HFFc6 (cell line): ENCODE measurements at regions not wholly inside any gene's neighbourhood (a gene's known extent, or its start where the extent isn't known, plus 50 kb on each side); places are given as distances from the start of the nearest gene placed in this dataset.

Source experiments
- DNase-seq: peaks from one replicate; pipeline ENCODE4 v3.0.0-alpha.2; 2018
- H3K27ac Mint-ChIP-seq: 2 replicates; pipeline ENCODE4 v1.8.0; 2020; ENCODE audit warnings: mild to moderate bottlenecking, mixed read lengths
- H3K27me3 Mint-ChIP-seq: 2 replicates; pipeline ENCODE4 v1.8.0; 2021; ENCODE audit warnings: mild to moderate bottlenecking, moderate library complexity, mixed read lengths; ENCODE audit not compliant: insufficient read depth
- H3K36me3 Mint-ChIP-seq: 2 replicates; pipeline ENCODE4 v1.8.0; 2021; ENCODE audit warnings: low read depth, mixed read lengths
- H3K4me1 Mint-ChIP-seq: 2 replicates; pipeline ENCODE4 v1.8.0; 2020; ENCODE audit warnings: low read depth, mixed read lengths
- H3K4me3 Mint-ChIP-seq: 2 replicates; pipeline ENCODE4 v1.8.0; 2020; ENCODE audit warnings: mild to moderate bottlenecking, moderate library complexity, mixed read lengths
- H3K9me3 Mint-ChIP-seq: 2 replicates; pipeline ENCODE4 v1.8.0; 2020; ENCODE audit warnings: mild to moderate bottlenecking, mixed read lengths
- CTCF ChIP-seq: fragments of 200-600 bp; sonication (generic); IDR thresholded peaks from 2 replicates; pipeline ENCODE4 v1.5.0; 2021; ENCODE audit warnings: antibody characterized with exemption, mild to moderate bottlenecking

- no peak for DNase-seq
Measured at GRCh38 chr3:161848376-161848775, 351.8 kb downstream of the OTOL1 start.

GRCh38 chr3:161851941-161852566, 355.4 kb downstream of the OTOL1 start:
- no peak overlapping the region for H3K27ac Mint-ChIP-seq
- H3K4me1 Mint-ChIP-seq = peaks cover 17% of the 10 kb centered on the region
- no peak overlapping the region for H3K4me3 Mint-ChIP-seq
- no peaks in the 10 kb centered on the region for H3K9me3 Mint-ChIP-seq
- H3K36me3 Mint-ChIP-seq = no peaks in the 10 kb centered on the region
- peak; percentile 30 for DNase-seq
- TF ChIP-seq CTCF = peak; percentile 94
- H3K27me3 Mint-ChIP-seq = peaks cover 5% of the 10 kb centered on the region; the same call in 1 of the 2 replicates

More at GRCh38 chr3:161848376-161848775, 351.8 kb downstream of the OTOL1 start:
- peaks cover 1% of the 10 kb centered on the region; the same call in 1 of the 2 replicates for H3K4me1 Mint-ChIP-seq
- H3K36me3 Mint-ChIP-seq = no peaks in the 10 kb centered on the region
- no peak overlapping the region for H3K4me3 Mint-ChIP-seq
- no peaks in the 10 kb centered on the region for H3K9me3 Mint-ChIP-seq
- no peak for TF ChIP-seq CTCF
- peaks cover 5% of the 10 kb centered on the region for H3K27me3 Mint-ChIP-seq
- no peak overlapping the region for H3K27ac Mint-ChIP-seq

GRCh38 chr3:161852744-161853143, 356.1 kb downstream of the OTOL1 start:
- no peak overlapping the region for H3K4me3 Mint-ChIP-seq
- H3K4me1 Mint-ChIP-seq = peaks cover 17% of the 10 kb centered on the region
- no peak for DNase-seq
- H3K27me3 Mint-ChIP-seq = peaks cover 5% of the 10 kb centered on the region; the same call in 1 of the 2 replicates
- H3K27ac Mint-ChIP-seq = no peak overlapping the region
- H3K9me3 Mint-ChIP-seq = no peaks in the 10 kb centered on the region
- H3K36me3 Mint-ChIP-seq = no peaks in the 10 kb centered on the region
- no peak for TF ChIP-seq CTCF

GRCh38 chr3:161854232-161854771, 357.7 kb downstream of the OTOL1 start:
- peak; percentile 21 for DNase-seq
- peak; percentile 66 for TF ChIP-seq CTCF
- no peaks in the 10 kb centered on the region for H3K36me3 Mint-ChIP-seq
- H3K27me3 Mint-ChIP-seq = peaks cover 5% of the 10 kb centered on the region; the same call in 1 of the 2 replicates
- H3K4me1 Mint-ChIP-seq = peaks cover 17% of the 10 kb centered on the region
- H3K27ac Mint-ChIP-seq = peak overlapping the region; percentile 75
- no peaks in the 10 kb centered on the region for H3K9me3 Mint-ChIP-seq
- H3K4me3 Mint-ChIP-seq = no peak overlapping the region

GRCh38 chr3:161859057-161859456, 362.4 kb downstream of the OTOL1 start:
- no peaks in the 10 kb centered on the region for H3K27me3 Mint-ChIP-seq
- no peak for TF ChIP-seq CTCF
- H3K36me3 Mint-ChIP-seq = no peaks in the 10 kb centered on the region
- peaks cover 9% of the 10 kb centered on the region for H3K4me1 Mint-ChIP-seq
- no peak for DNase-seq
- no peaks in the 10 kb centered on the region for H3K9me3 Mint-ChIP-seq
- H3K27ac Mint-ChIP-seq = no peak overlapping the region
- H3K4me3 Mint-ChIP-seq = no peak overlapping the region
